ENCODE measurements at regions not wholly inside any gene's neighbourhood (a gene's known extent, or its start where the extent isn't known, plus 50 kb on each side); places are given as distances from the start of the nearest gene placed in this dataset.
"Not testable (repeated sequence)": the region's sequence is repeated elsewhere in the genome, so short reads cannot be mapped to it uniquely, and the experiment has no call there.

DNA sequence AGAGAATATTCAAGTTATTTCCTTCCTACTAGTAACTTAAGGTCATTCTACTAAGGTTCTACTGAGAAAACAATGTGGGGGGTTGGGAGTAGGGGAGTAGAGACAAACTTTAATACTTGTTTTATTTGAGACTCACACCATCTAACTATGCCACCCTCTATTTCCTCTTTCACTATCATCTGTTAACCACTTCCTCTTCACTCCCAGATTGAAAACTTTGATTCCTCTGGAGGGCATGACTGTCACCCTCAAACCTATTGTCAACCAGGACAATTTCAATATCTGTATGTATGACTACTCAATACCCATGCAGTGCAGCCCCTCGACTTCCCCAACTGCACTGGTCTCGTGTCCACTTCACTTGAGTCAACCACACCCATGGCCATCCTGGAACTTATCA is 165.6 kb upstream of the POGK start:
- H3K9me3 ChIP-seq, result no peaks in the 10 kb centered on the region
- H3K4me1 ChIP-seq (ENCODE audit: control insufficient read depth in 1 of 2, insufficient read depth in 1 of 2, low read depth in 1 of 2, low read length in 1 of 2), result no peaks in the 10 kb centered on the region
- TF ChIP-seq, protein P1, sequence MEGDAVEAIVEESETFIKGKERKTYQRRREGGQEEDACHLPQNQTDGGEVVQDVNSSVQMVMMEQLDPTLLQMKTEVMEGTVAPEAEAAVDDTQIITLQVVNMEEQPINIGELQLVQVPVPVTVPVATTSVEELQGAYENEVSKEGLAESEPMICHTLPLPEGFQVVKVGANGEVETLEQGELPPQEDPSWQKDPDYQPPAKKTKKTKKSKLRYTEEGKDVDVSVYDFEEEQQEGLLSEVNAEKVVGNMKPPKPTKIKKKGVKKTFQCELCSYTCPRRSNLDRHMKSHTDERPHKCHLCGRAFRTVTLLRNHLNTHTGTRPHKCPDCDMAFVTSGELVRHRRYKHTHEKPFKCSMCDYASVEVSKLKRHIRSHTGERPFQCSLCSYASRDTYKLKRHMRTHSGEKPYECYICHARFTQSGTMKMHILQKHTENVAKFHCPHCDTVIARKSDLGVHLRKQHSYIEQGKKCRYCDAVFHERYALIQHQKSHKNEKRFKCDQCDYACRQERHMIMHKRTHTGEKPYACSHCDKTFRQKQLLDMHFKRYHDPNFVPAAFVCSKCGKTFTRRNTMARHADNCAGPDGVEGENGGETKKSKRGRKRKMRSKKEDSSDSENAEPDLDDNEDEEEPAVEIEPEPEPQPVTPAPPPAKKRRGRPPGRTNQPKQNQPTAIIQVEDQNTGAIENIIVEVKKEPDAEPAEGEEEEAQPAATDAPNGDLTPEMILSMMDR (IDR thresholded peaks at IDR 0.05), result no peak
- H3K27ac ChIP-seq, result no peak overlapping the region
- H3K4me3 ChIP-seq (ENCODE audit: low read depth in 1 of 2, low read length in 1 of 2), result no peak overlapping the region
- H3K36me3 ChIP-seq, result no peaks in the 10 kb centered on the region
- H3K27me3 ChIP-seq, result no peaks in the 10 kb centered on the region

DNA sequence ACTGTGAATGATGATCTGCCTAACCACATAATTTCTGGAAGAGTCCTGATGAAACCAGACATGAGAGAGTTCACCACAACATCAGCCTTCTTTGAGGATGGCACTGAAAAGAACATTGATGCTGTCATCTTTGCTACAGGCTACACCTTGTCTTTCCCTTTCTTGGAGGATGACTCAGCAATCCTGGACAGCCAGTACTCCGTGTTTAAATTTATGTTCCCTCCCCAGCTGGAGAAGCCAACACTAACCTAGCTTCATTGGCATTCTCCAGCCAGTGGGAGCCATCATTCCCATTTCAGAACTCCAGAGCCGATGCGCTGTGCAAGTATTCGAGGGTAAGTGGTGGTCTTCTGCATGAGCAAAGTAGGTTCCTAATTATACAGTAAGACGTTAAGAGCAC is 164.1 kb upstream of the POGK start:
- Histone ChIP-seq H3K4me1 (ENCODE audit: control insufficient read depth in 1 of 2, insufficient read depth in 1 of 2, low read depth in 1 of 2, low read length in 1 of 2) (no peaks in the 10 kb centered on the region), H3K36me3 (no peaks in the 10 kb centered on the region), H3K9me3 (no peaks in the 10 kb centered on the region), H3K27ac (no peak overlapping the region), H3K27me3 (no peaks in the 10 kb centered on the region), H3K4me3 (ENCODE audit: low read depth in 1 of 2, low read length in 1 of 2) (no peak overlapping the region)
- TF ChIP-seq, protein P1 (IDR thresholded peaks at IDR 0.05), result no peak

DNA sequence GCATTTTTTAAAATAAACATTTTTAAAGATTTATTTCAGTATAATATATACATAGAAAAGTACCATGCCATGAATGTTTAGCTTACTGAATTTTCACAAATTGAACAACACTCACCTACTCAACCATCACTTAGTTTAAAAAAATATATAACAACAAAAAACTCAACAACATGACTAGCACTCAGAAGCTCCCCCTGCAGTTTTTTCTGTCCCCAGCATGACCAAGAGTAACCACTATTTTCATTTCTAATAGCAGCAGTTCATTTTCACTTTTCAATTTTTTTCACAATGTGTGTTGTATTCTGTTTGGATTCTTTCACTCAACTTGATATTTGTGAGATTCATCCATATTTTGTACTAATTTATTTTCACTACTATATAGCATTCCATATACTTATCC is 162.3 kb upstream of the POGK start:
- no peaks in the 10 kb centered on the region for H3K36me3 ChIP-seq
- TF ChIP-seq, protein P1 (IDR thresholded peaks at IDR 0.05), result no peak
- H3K27me3 ChIP-seq, result no peaks in the 10 kb centered on the region

DNA sequence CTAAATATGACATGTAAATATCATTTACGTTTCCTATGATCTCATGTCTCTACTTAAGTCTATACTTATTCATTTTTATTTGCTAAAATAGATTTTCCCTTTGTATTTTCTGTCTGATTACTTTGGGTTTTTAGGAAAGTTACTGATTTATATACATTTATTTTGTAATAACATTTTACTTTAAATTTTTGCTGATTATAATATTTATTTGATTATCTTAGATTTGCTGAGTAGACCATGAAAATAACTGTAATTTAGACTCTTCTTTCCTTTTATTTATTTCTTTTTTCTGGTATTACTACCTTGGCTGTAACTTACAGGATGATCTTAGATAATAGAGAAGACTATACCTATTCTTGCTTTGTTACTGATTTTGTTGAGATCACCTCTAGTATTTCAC is 159.9 kb upstream of the POGK start:
- TF ChIP-seq, protein P1 (IDR thresholded peaks at IDR 0.05), result no peak
- Histone ChIP-seq H3K36me3 (no peaks in the 10 kb centered on the region), H3K4me3 (ENCODE audit: low read depth in 1 of 2, low read length in 1 of 2) (no peak overlapping the region), H3K9me3 (no peaks in the 10 kb centered on the region), H3K27me3 (no peaks in the 10 kb centered on the region), H3K4me1 (ENCODE audit: control insufficient read depth in 1 of 2, insufficient read depth in 1 of 2, low read depth in 1 of 2, low read length in 1 of 2) (no peaks in the 10 kb centered on the region), H3K27ac (no peak overlapping the region)

More for the DNA sequence above, 162.3 kb upstream of the POGK start:
- H3K27ac ChIP-seq, result no peak overlapping the region
- no peaks in the 10 kb centered on the region for H3K4me1 ChIP-seq (ENCODE audit: control insufficient read depth in 1 of 2, insufficient read depth in 1 of 2, low read depth in 1 of 2, low read length in 1 of 2)
- H3K9me3 ChIP-seq, result no peaks in the 10 kb centered on the region
- no peak overlapping the region for H3K4me3 ChIP-seq (ENCODE audit: low read depth in 1 of 2, low read length in 1 of 2)

DNA sequence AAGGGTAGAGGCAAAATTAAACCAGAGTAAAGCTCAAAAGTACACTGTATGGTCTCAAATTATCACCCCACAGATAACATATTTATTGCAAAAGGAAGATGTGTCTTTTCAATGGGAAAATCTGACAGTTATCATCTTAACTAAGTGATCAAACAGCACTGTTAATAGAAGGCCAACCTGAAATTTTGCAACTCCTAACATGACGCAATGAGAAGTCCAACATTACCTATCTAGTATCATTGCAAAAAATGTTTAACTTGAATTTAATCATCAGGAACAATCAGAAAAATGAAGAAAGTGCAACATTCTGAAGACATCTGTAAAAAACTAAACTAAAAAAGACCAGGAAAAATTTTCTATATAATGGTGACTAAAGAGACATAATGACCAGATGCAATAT is 156.7 kb upstream of the POGK start:
- Histone ChIP-seq H3K27ac (no peak overlapping the region), H3K27me3 (no peaks in the 10 kb centered on the region), H3K4me1 (ENCODE audit: control insufficient read depth in 1 of 2, insufficient read depth in 1 of 2, low read depth in 1 of 2, low read length in 1 of 2) (no peaks in the 10 kb centered on the region), H3K9me3 (no peaks in the 10 kb centered on the region), H3K36me3 (no peaks in the 10 kb centered on the region), H3K4me3 (ENCODE audit: low read depth in 1 of 2, low read length in 1 of 2) (no peak overlapping the region)
- TF ChIP-seq, protein P1 (IDR thresholded peaks at IDR 0.05), result no peak

DNA sequence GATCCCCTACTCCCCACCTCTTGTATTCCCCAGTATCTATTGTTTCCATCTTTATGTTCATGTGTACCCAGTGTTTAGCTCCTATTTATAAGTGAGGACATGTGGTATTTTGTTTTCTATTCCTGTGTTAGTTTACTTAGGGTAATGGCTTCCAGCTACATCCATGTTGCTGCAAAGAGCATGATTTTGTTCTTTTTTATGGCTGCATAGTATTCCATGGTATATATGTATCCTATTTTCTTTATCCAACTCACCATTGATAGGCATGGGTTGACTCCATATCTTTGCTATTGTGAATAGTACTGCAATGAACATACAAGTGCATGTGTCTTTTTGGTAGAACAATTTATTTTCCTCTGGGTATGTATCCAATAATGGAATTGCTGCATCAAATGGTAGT is 154.6 kb upstream of the POGK start:
- H3K27me3 ChIP-seq; H3K9me3 ChIP-seq; H3K27ac ChIP-seq; H3K4me1 ChIP-seq (ENCODE audit: control insufficient read depth in 1 of 2, insufficient read depth in 1 of 2, low read depth in 1 of 2, low read length in 1 of 2); H3K36me3 ChIP-seq; H3K4me3 ChIP-seq (ENCODE audit: low read depth in 1 of 2, low read length in 1 of 2): not testable (repeated sequence)

Measured in neutrophil (primary cell).